GM12878 (cell line): ENCODE measurements at regions not wholly inside any gene's neighbourhood (a gene's known extent, or its start where the extent isn't known, plus 50 kb on each side); places are given as distances from the start of the nearest gene placed in this dataset.

Experiments used
- ATAC-seq: fragments of 200-7000 bp; cut with Tn5 transposase; 3 replicates; pipeline ENCODE4 v1.9.1; 2020; ENCODE audit warnings: mild to moderate bottlenecking, moderate library complexity
- BruUV-seq: library from RNA; stranded (reverse); fragments of 400-500 nt; replicated peaks from 2 replicates; lab custom pipeline; 2021; lab: Mats Ljungman, UMichigan
- CTCF ChIA-PET: fragments of 300-600 bp; sonication (Branson Sonifier 250); formaldehyde crosslinking; extraction: SDS; loops from one replicate; lab custom pipeline; 2021; ENCODE audit warnings: inconsistent platforms; lab: Yijun Ruan, JAX
- POLR2A ChIA-PET: fragments of 350-600 bp; formaldehyde crosslinking; extraction: SDS; loops from one replicate; lab custom pipeline; 2021; ENCODE audit warnings: inconsistent platforms; lab: Charles Lee
- RAD21 ChIA-PET: fragments of 300-600 bp; sonication (Branson Sonifier 250); formaldehyde crosslinking; loops from one replicate; lab custom pipeline; 2023; ENCODE audit warnings: antibody characterized with exemption; ENCODE audit not compliant: unreplicated experiment; lab: Charles Lee
- SMC1A ChIA-PET: fragments of 300-600 bp; sonication (Branson Sonifier 250); formaldehyde crosslinking; loops from one replicate; lab custom pipeline; 2023; ENCODE audit not compliant: unreplicated experiment, uncharacterized antibody; lab: Charles Lee
- DNase-seq: peaks from one replicate; pipeline ENCODE4 v3.0.0-alpha.2; 2011; ENCODE audit warnings: low read depth, low spot score
- FAIRE-seq: peaks from 3 replicates; lab custom pipeline; 2011; peaks lifted over from hg19 to GRCh38; lab: Jason Lieb, UNC
- H2AFZ ChIP-seq: 2 replicates; pipeline ENCODE4 v1.6.0; 2011; ENCODE audit warnings: low read depth, low read length, control low read depth; ENCODE audit not compliant: control insufficient read depth
- H3K27ac ChIP-seq: 2 replicates; pipeline ENCODE4 v1.5.1; 2011; ENCODE audit warnings: control low read depth; ENCODE audit not compliant: control insufficient read depth, insufficient read depth
- H3K27me3 ChIP-seq, 2 experiments: replicated peaks in 1 of 2; 2 replicates each; pipeline versions ENCODE4 v1.6.0 to v1.6.1; 2011; ENCODE audit warnings: low read length in 1 of 2; ENCODE audit not compliant: control insufficient read depth in 2 of 2, insufficient read depth in 2 of 2
- H3K36me3 ChIP-seq, 2 experiments: 2 replicates each; pipeline ENCODE4 v1.5.1; 2011; ENCODE audit warnings: low read length in 1 of 2; ENCODE audit not compliant: control insufficient read depth in 2 of 2, insufficient read depth in 2 of 2
- H3K4me1 ChIP-seq: 2 replicates; pipeline ENCODE4 v1.6.1; 2011; ENCODE audit warnings: mild to moderate bottlenecking, low read length, moderate library complexity, mixed read lengths; ENCODE audit not compliant: control insufficient read depth, insufficient read depth
- H3K4me2 ChIP-seq: 2 replicates; pipeline ENCODE4 v1.6.0; 2011; ENCODE audit warnings: control low read depth; ENCODE audit not compliant: control insufficient read depth, insufficient read depth
- H3K4me3 ChIP-seq: fragments of 200-600 bp; sonication (generic); 2 replicates; pipeline ENCODE4 v1.5.1; 2016
- H3K79me2 ChIP-seq: 2 replicates; pipeline ENCODE4 v1.6.0; 2011; ENCODE audit warnings: low read length; ENCODE audit not compliant: control insufficient read depth, insufficient read depth
- H3K9ac ChIP-seq: 2 replicates; pipeline ENCODE4 v1.8.0; 2011; ENCODE audit warnings: low read length, control low read depth, mixed read lengths; ENCODE audit not compliant: control insufficient read depth, insufficient read depth
- H3K9me3 ChIP-seq: replicated peaks from 3 replicates; pipeline ENCODE4 v1.5.1; 2011; ENCODE audit warnings: mild to moderate bottlenecking, low read length; ENCODE audit not compliant: control insufficient read depth, insufficient read depth
- H4K20me1 ChIP-seq: 2 replicates; pipeline ENCODE4 v1.6.0; 2011; ENCODE audit not compliant: control insufficient read depth, insufficient read depth
- CBX5 ChIP-seq: sonication (generic); IDR thresholded peaks from 2 replicates; pipeline ENCODE4 v1.6.1; 2016; ENCODE audit warnings: low read depth, moderate library complexity, mild to moderate bottlenecking, inconsistent platforms
- CREM ChIP-seq: IDR thresholded peaks from 2 replicates; pipeline ENCODE4 v1.6.1; 2014; ENCODE audit warnings: antibody characterized with exemption, low read depth
- FOS ChIP-seq: IDR thresholded peaks from 3 replicates; pipeline ENCODE4 v1.6.1; 2011; ENCODE audit warnings: borderline replicate concordance; ENCODE audit not compliant: insufficient read length; ENCODE audit errors: extremely low read depth
- IKZF1 ChIP-seq: fragments of 450-650 bp; conservative IDR thresholded peaks from 2 replicates; pipeline ENCODE4 v1.6.1; 2017; ENCODE audit warnings: antibody characterized with exemption, mild to moderate bottlenecking
- IKZF2 ChIP-seq, 2 experiments: fragments of 450-650 bp; IDR thresholded peaks; 2 replicates each; pipeline ENCODE4 v1.6.1; 2017; ENCODE audit warnings: mild to moderate bottlenecking in 2 of 2, moderate library complexity in 2 of 2
- MTA2 ChIP-seq: fragments of 450-650 bp; IDR thresholded peaks from 2 replicates; pipeline ENCODE4 v1.6.1; 2016; ENCODE audit warnings: low read depth, mild to moderate bottlenecking, moderate library complexity
- NBN ChIP-seq: fragments of 450-650 bp; IDR thresholded peaks from 2 replicates; pipeline ENCODE4 v1.6.1; 2016
- RBBP5 ChIP-seq: fragments of 200-600 bp; sonication (generic); conservative IDR thresholded peaks from 2 replicates; pipeline ENCODE4 v1.6.1; 2016
- SPI1 ChIP-seq: IDR thresholded peaks from 2 replicates; pipeline ENCODE4 v1.6.1; 2011; ENCODE audit warnings: low read depth, mild to moderate bottlenecking, low read length, moderate library complexity, borderline replicate concordance; ENCODE audit not compliant: insufficient read depth
- SREBF2 ChIP-seq: IDR thresholded peaks from 2 replicates; pipeline ENCODE4 v1.6.1; 2012; ENCODE audit warnings: mild to moderate bottlenecking, low read length
- WRNIP1 ChIP-seq: IDR thresholded peaks from 2 replicates; pipeline ENCODE4 v1.6.1; 2011; ENCODE audit warnings: low read depth, low read length, improper control_type of control experiment, borderline replicate concordance
- ZNF217 ChIP-seq: fragments of 450-650 bp; IDR thresholded peaks from 2 replicates; pipeline ENCODE4 v1.6.1; 2017; ENCODE audit warnings: antibody characterized with exemption, mild to moderate bottlenecking
- WGBS: methylation state at CpG from one replicate; pipeline ENCODE4 v1.1.6; 2016; ENCODE audit warnings: low lambda C conversion rate; ENCODE audit not compliant: insufficient replicate concordance, insufficient coverage; ENCODE audit errors: missing lambda C conversion rate; 5-methylcytosine and 5-hydroxymethylcytosine counted together
- in situ Hi-C: fragments of 300-500 bp; cut with MboI; formaldehyde crosslinking; loops from 9 replicates; pipeline ENCODE4 v1.14.3; 2018; ENCODE audit warnings: mixed read lengths
- intact Hi-C: fragments of 100-400 bp; cut with micrococcal nuclease; formaldehyde crosslinking; loops from one replicate; pipeline ENCODE4 v1.14.2; 2022; ENCODE audit not compliant: unreplicated experiment
- TF ChIP-seq, protein P1 (sequence below): IDR thresholded peaks from 2 replicates; pipeline ENCODE4 v1.6.1; 2011; ENCODE audit warnings: borderline replicate concordance, low read depth, mild to moderate bottlenecking, moderate library complexity, mixed read lengths, low read length; ENCODE audit not compliant: insufficient read depth; ENCODE audit errors: extremely low read length
- TF ChIP-seq, protein P2 (sequence below): fragments of 450-650 bp; IDR thresholded peaks from 2 replicates; pipeline ENCODE4 v1.6.1; 2017; ENCODE audit warnings: mild to moderate bottlenecking, low read depth, inconsistent platforms; ENCODE audit not compliant: poor library complexity, severe bottlenecking

DNA sequence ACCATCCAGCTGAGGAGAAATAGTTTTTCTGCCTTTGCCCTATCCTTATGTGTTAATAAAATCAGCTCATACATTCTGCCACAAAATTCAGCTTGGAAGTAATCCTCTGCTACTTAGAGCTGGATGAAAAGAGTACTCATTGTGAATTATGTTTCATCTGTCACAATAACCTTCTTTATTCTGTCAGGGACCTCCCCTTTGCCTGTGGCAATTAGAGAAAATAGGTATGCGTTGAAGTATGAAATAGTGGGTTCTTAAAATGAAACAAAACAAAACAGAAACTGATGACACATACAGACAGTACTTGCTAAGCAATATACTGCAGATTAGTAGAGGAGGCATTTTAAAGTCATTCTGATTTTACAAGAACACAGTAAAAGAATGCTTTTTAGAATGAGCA, 578.5 kb downstream of the USP25 start (continued):
- TF ChIP-seq SPI1 (no peak), CREM (peak; percentile 40; the same call in 1 of the 2 replicates), NBN (no peak), SREBF2 (no peak), WRNIP1 (no peak)
- TF ChIP-seq, protein P1, sequence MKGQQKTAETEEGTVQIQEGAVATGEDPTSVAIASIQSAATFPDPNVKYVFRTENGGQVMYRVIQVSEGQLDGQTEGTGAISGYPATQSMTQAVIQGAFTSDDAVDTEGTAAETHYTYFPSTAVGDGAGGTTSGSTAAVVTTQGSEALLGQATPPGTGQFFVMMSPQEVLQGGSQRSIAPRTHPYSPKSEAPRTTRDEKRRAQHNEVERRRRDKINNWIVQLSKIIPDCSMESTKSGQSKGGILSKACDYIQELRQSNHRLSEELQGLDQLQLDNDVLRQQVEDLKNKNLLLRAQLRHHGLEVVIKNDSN = no peak

DNA sequence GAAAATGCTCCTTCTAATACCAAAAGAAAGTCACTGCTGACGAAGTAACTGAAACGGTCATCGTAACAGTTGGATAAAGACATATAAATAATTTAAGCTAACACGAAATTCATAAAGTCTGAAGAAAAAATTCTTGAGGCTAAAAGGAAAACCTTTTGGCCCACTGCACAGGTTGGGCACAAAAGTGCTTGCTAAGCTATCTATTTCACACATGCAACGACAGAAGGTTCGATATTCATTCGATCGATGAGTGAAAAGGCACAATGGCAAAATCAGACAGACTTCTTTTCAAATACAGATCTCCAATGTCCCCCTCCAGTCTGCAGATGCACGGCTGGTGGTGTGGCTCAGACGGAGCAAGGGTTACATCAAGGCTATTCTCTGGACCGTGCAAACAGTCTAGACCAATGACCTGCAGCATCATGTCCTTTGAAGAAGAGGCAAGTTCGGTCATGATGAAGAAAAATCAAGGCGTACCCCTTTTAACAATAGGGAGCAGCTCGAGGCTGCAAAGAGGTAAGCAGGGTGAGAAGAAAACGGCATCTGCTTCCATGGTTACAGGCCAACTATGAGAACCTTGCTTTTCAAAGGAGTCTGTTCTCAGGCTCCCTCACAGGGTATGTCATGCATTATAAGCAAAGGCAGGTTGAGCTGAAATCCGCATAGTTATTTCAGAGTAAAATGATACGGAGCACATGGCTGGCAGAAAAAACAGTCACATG, 579.6 kb downstream of the USP25 start:
- Histone ChIP-seq H4K20me1 (no peaks in the 10 kb centered on the region), H3K4me2 (no peak overlapping the region), H3K4me1 (no peaks in the 10 kb centered on the region), H3K36me3 (no peaks in the 10 kb centered on the region), H3K79me2 (no peaks in the 10 kb centered on the region), H2AFZ (no peak overlapping the region), H3K9ac (no peak overlapping the region), H3K9me3 (no peaks in the 10 kb centered on the region), H3K27ac (no peak overlapping the region)
- ATAC-seq (peak; percentile 14; the same call in 1 of the 3 replicates), DNase-seq (no peak), FAIRE-seq (no peak)
- ChIA-PET CTCF (no interaction called here), POLR2A (no interaction called here), RAD21 (no interaction called here), SMC1A (interaction anchor here (0.6 to 1.1 kb wide), 2 partner anchors 22 to 65 kb away, joined by 5 to 6 read pairs; no protein-coding TSS in a partner anchor)
- in situ Hi-C loops = no loop called here
- BruUV-seq = no TSS peak
- TF ChIP-seq IKZF2 (IDR thresholded peaks at IDR 0.05) (no peak), IKZF1 (no peak), MTA2 (no peak), CBX5 (no peak), RBBP5 (no peak), FOS (no peak), ZNF217 (no peak)
- TF ChIP-seq, protein P2, sequence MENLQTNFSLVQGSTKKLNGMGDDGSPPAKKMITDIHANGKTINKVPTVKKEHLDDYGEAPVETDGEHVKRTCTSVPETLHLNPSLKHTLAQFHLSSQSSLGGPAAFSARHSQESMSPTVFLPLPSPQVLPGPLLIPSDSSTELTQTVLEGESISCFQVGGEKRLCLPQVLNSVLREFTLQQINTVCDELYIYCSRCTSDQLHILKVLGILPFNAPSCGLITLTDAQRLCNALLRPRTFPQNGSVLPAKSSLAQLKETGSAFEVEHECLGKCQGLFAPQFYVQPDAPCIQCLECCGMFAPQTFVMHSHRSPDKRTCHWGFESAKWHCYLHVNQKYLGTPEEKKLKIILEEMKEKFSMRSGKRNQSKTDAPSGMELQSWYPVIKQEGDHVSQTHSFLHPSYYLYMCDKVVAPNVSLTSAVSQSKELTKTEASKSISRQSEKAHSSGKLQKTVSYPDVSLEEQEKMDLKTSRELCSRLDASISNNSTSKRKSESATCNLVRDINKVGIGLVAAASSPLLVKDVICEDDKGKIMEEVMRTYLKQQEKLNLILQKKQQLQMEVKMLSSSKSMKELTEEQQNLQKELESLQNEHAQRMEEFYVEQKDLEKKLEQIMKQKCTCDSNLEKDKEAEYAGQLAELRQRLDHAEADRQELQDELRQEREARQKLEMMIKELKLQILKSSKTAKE = no peak
- TF ChIP-seq, all 136 proteins: peak for 0
- WGBS = 37% methylated on average over 17 of the region's 17 CpGs
- Histone ChIP-seq H3K27me3 (no peaks in the 10 kb centered on the region), H3K4me3 (no peak overlapping the region)
- intact Hi-C loops = no loop called here
